ENCODE measurements at regions not wholly inside any gene's neighbourhood (a gene's known extent, or its start where the extent isn't known, plus 50 kb on each side); places are given as distances from the start of the nearest gene placed in this dataset.

GRCh38 chr1:42035830-42036604 is 117.2 kb upstream of the GUCA2B start:
- DNase-seq (ENCODE audit: extremely low read depth in 1 of 11, low read depth in 9 of 11, low spot score in 4 of 11) = peak; percentile 81 to 93 (median 91)

- DNase-seq (ENCODE audit: extremely low read depth in 1 of 11, low read depth in 9 of 11, low spot score in 4 of 11) = peak in 10 of 11 donors; percentile 37 to 69 (median 64)
These were observed 116.6 kb upstream of the HIVEP3 start for GRCh38 chr1:42035205-42035829.

GRCh38 chr1:42034426-42034825 is 115.7 kb upstream of the HIVEP3 start:
- DNase-seq (ENCODE audit: extremely low read depth in 1 of 11, low read depth in 9 of 11, low spot score in 4 of 11) = no peak

- DNase-seq (ENCODE audit: extremely low read depth in 1 of 11, low read depth in 9 of 11, low spot score in 4 of 11) = no peak
These were observed 114.9 kb upstream of the HIVEP3 start for GRCh38 chr1:42033629-42034028.

- no peak for DNase-seq (ENCODE audit: extremely low read depth in 1 of 11, low read depth in 9 of 11, low spot score in 4 of 11)
These were observed 99.0 kb upstream of the HIVEP3 start for GRCh38 chr1:42017730-42018129.

- no peak for DNase-seq (ENCODE audit: extremely low read depth in 1 of 11, low read depth in 9 of 11, low spot score in 4 of 11)
These were observed 98.5 kb upstream of the HIVEP3 start for GRCh38 chr1:42017259-42017658.

GRCh38 chr1:42014823-42015222 is 96.1 kb upstream of the HIVEP3 start:
- DNase-seq (ENCODE audit: extremely low read depth in 1 of 11, low read depth in 9 of 11, low spot score in 4 of 11) = no peak

- no peak for DNase-seq (ENCODE audit: extremely low read depth in 1 of 11, low read depth in 9 of 11, low spot score in 4 of 11)
These were observed 95.3 kb upstream of the HIVEP3 start for GRCh38 chr1:42013881-42014470.

GRCh38 chr1:42012852-42013251 is 94.1 kb upstream of the HIVEP3 start:
- no peak for DNase-seq (ENCODE audit: extremely low read depth in 1 of 11, low read depth in 9 of 11, low spot score in 4 of 11)

GRCh38 chr1:42010381-42010780 is 91.7 kb upstream of the HIVEP3 start:
- no peak for DNase-seq (ENCODE audit: extremely low read depth in 1 of 11, low read depth in 9 of 11, low spot score in 4 of 11)

- DNase-seq (ENCODE audit: extremely low read depth in 1 of 11, low read depth in 9 of 11, low spot score in 4 of 11) = no peak
These were observed 89.5 kb upstream of the HIVEP3 start for GRCh38 chr1:42008264-42008663.

GRCh38 chr1:42006836-42007235 is 88.1 kb upstream of the HIVEP3 start:
- no peak for DNase-seq (ENCODE audit: extremely low read depth in 1 of 11, low read depth in 9 of 11, low spot score in 4 of 11)

GRCh38 chr1:42006093-42006492 is 87.4 kb upstream of the HIVEP3 start:
- DNase-seq (ENCODE audit: extremely low read depth in 1 of 11, low read depth in 9 of 11, low spot score in 4 of 11) = no peak

GRCh38 chr1:42005530-42005929 is 86.8 kb upstream of the HIVEP3 start:
- DNase-seq (ENCODE audit: extremely low read depth in 1 of 11, low read depth in 9 of 11, low spot score in 4 of 11) = no peak

GRCh38 chr1:42004860-42005259 is 86.1 kb upstream of the HIVEP3 start:
- no peak for DNase-seq (ENCODE audit: extremely low read depth in 1 of 11, low read depth in 9 of 11, low spot score in 4 of 11)

- no peak for DNase-seq (ENCODE audit: extremely low read depth in 1 of 11, low read depth in 9 of 11, low spot score in 4 of 11)
These were observed 85.6 kb upstream of the HIVEP3 start for GRCh38 chr1:42004322-42004721.

- DNase-seq (ENCODE audit: extremely low read depth in 1 of 11, low read depth in 9 of 11, low spot score in 4 of 11) = no peak
These were observed 84.7 kb upstream of the HIVEP3 start for GRCh38 chr1:42003433-42003832.

GRCh38 chr1:42002220-42002619 is 83.5 kb upstream of the HIVEP3 start:
- no peak for DNase-seq (ENCODE audit: extremely low read depth in 1 of 11, low read depth in 9 of 11, low spot score in 4 of 11)

GRCh38 chr1:42000766-42001165 is 82.0 kb upstream of the HIVEP3 start:
- no peak for DNase-seq (ENCODE audit: extremely low read depth in 1 of 11, low read depth in 9 of 11, low spot score in 4 of 11)

GRCh38 chr1:41999884-42000283 is 81.2 kb upstream of the HIVEP3 start:
- no peak for DNase-seq (ENCODE audit: extremely low read depth in 1 of 11, low read depth in 9 of 11, low spot score in 4 of 11)

Measured in renal cortex interstitium (tissue), 11 donors.